ENCODE measurements at regions not wholly inside any gene's neighbourhood (a gene's known extent, or its start where the extent isn't known, plus 50 kb on each side); places are given as distances from the start of the nearest gene placed in this dataset.

DNA sequence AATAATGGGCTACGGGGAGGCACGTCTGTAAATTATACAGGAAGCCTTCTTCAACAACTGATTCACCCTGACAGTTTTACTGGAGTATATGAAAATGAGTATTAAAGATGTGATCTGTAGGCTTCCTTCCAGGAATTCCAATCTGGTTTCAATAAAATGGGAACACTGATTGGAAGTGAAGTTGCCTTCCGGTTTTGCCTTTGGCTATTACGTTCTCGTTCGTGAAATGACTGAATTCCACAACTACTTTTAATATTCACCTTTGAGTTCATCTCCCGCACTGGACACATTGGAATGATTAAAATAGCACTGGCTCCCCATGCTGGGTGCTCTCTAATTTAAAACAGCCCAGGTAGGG lies 350.1 kb upstream of the MKI67 start:
- TF ChIP-seq CTCF (IDR thresholded peaks at IDR 0.05; ENCODE audit: low read length) = no peak
- no peak for TF ChIP-seq EZH2 (IDR thresholded peaks at IDR 0.05; ENCODE audit: borderline replicate concordance, low read length)
